GM23248 (cell line): ENCODE measurements at regions not wholly inside any gene's neighbourhood (a gene's known extent, or its start where the extent isn't known, plus 50 kb on each side); places are given as distances from the start of the nearest gene placed in this dataset.
A peak's percentile ranks its signal among the peaks of the same experiment; 100 is the strongest.

Experiments
- DNase-seq: peaks from one replicate; pipeline ENCODE4 v3.0.0-alpha.2; 2015
- H2AFZ ChIP-seq: fragments of 200-600 bp; sonication (generic); 2 replicates; pipeline ENCODE4 v1.6.1; 2016; ENCODE audit warnings: antibody characterized with exemption
- H3F3A ChIP-seq: fragments of 200-600 bp; sonication (generic); 2 replicates; pipeline ENCODE4 v1.6.1; 2016; ENCODE audit warnings: mild to moderate bottlenecking, antibody characterized with exemption, mixed run types; ENCODE audit not compliant: insufficient read depth
- H3K27ac ChIP-seq: fragments of 200-600 bp; sonication (generic); 2 replicates; pipeline ENCODE4 v1.5.1; 2016; ENCODE audit warnings: mild to moderate bottlenecking
- H3K27me3 ChIP-seq: fragments of 200-600 bp; sonication (generic); replicated peaks from 2 replicates; pipeline ENCODE4 v1.6.1; 2016; ENCODE audit warnings: mild to moderate bottlenecking; ENCODE audit not compliant: insufficient read depth
- H3K36me3 ChIP-seq: fragments of 200-600 bp; sonication (generic); 2 replicates; pipeline ENCODE4 v1.6.1; 2016; ENCODE audit warnings: low read depth, mild to moderate bottlenecking
- H3K4me1 ChIP-seq: fragments of 200-600 bp; sonication (generic); 2 replicates; pipeline ENCODE4 v1.6.1; 2016; ENCODE audit warnings: mild to moderate bottlenecking; ENCODE audit not compliant: insufficient read depth
- H3K4me2 ChIP-seq: fragments of 200-600 bp; sonication (generic); one replicate; pipeline ENCODE4 v1.6.1; 2016; ENCODE audit warnings: mild to moderate bottlenecking; ENCODE audit not compliant: unreplicated experiment
- H3K4me3 ChIP-seq: fragments of 200-600 bp; sonication (generic); 2 replicates; pipeline ENCODE4 v1.5.1; 2016; ENCODE audit warnings: mild to moderate bottlenecking
- H3K79me2 ChIP-seq: fragments of 200-600 bp; sonication (generic); 2 replicates; pipeline ENCODE4 v1.6.1; 2016; ENCODE audit warnings: mild to moderate bottlenecking; ENCODE audit not compliant: insufficient read depth
- H3K9ac ChIP-seq: fragments of 200-600 bp; sonication (generic); 2 replicates; pipeline ENCODE4 v1.6.1; 2016; ENCODE audit warnings: mild to moderate bottlenecking
- H3K9me2 ChIP-seq: fragments of 200-600 bp; sonication (generic); 2 replicates; pipeline ENCODE4 v1.6.1; 2016; ENCODE audit warnings: mixed run types, mild to moderate bottlenecking, moderate library complexity; ENCODE audit not compliant: insufficient read depth
- H3K9me3 ChIP-seq: fragments of 200-600 bp; sonication (generic); one replicate; pipeline ENCODE4 v1.6.1; 2017; ENCODE audit warnings: low read depth
- H4K20me1 ChIP-seq: fragments of 200-600 bp; sonication (generic); 2 replicates; pipeline ENCODE4 v1.6.0; 2016; ENCODE audit not compliant: insufficient read depth
- EZH2 ChIP-seq: fragments of 200-600 bp; sonication (generic); IDR thresholded peaks from 2 replicates; pipeline ENCODE4 v1.6.1; 2018; ENCODE audit warnings: antibody characterized with exemption, mild to moderate bottlenecking; ENCODE audit not compliant: insufficient read depth, poor library complexity, severe bottlenecking
- EZH2phosphoT487 ChIP-seq: fragments of 200-600 bp; sonication (generic); IDR thresholded peaks from 2 replicates; pipeline ENCODE4 v1.6.1; 2018; ENCODE audit warnings: antibody characterized with exemption, moderate library complexity, mild to moderate bottlenecking, low read depth; ENCODE audit not compliant: insufficient read depth
- WGBS, 2 experiments: methylation state at CpG; one replicate each; pipeline ENCODE4 v1.1.6; 2015 to 2017; ENCODE audit warnings: low lambda C conversion rate in 2 of 2, low coverage in 1 of 2; ENCODE audit errors: missing lambda C conversion rate in 2 of 2; 5-methylcytosine and 5-hydroxymethylcytosine counted together
- in situ Hi-C: fragments of 300-500 bp; cut with MboI; formaldehyde crosslinking; loops from 2 replicates; pipeline ENCODE4 v1.15.0; 2020

DNA sequence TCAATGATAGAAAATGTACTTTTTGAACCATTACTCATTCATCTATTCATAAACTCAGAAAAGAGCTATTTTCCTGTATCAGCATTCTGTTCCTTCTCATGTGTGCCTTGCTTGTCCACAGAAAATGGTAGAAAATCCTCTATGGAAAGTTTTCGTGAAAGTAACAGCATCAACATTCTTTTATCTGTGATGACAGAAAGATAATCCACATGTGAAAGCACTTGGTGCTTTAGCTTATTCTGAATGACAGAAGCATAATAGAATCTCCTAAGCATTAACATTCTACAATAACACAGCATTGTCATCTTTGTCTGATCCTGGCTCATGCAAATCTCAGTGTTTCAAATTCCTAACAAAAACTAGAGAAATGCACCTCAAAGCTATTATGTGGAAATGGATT lies 431.9 kb downstream of the ADAMTS20 start:
- DNase-seq: no peak
- Histone ChIP-seq H4K20me1 (no peaks in the 10 kb centered on the region), H3K79me2 (no peaks in the 10 kb centered on the region), H3K9ac (no peak overlapping the region), H3K4me1 (no peaks in the 10 kb centered on the region), H3K9me3 (no peaks in the 10 kb centered on the region), H3K9me2 (no peaks in the 10 kb centered on the region), H3K36me3 (no peaks in the 10 kb centered on the region), H2AFZ (no peak overlapping the region), H3F3A (no peaks in the 10 kb centered on the region), H3K4me3 (no peak overlapping the region), H3K27ac (no peak overlapping the region), H3K27me3 (no peaks in the 10 kb centered on the region), H3K4me2 (no peak overlapping the region)
- in situ Hi-C loops: no loop called here
- WGBS, 2 experiments: 81 to 86% methylated on average over 1 of the region's 1 CpG
- TF ChIP-seq EZH2phosphoT487: no peak
- TF ChIP-seq EZH2: no peak

DNA sequence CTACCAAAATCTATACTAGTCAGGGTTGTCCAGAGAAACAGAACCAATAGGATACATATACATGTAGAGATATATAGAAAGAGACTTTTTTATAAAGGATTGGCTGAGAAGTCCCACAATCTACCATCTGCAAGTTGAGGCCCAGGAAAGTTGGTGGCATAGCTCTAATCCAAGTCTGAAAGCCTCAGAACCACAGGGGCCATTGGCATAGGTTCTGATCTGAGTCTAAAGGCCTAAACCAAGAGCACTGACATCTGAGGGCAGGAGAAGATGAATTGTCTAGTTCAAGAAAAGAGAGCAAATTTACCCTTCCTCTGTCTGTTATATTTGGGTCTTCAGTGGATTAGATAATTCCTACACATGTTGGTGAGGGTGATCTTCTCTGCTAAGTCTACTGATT lies 433.1 kb downstream of the ADAMTS20 start:
- H4K20me1 ChIP-seq: no peaks in the 10 kb centered on the region
- H3K9me2 ChIP-seq: no peaks in the 10 kb centered on the region
- H3K79me2 ChIP-seq: no peaks in the 10 kb centered on the region
- H3K4me3 ChIP-seq: no peak overlapping the region
- H3K4me2 ChIP-seq: no peak overlapping the region
- no peaks in the 10 kb centered on the region for H3K4me1 ChIP-seq
- TF ChIP-seq EZH2 (no peak), EZH2phosphoT487 (no peak)
- no peak overlapping the region for H3K9ac ChIP-seq
- H2AFZ ChIP-seq: no peak overlapping the region
- H3F3A ChIP-seq: no peaks in the 10 kb centered on the region
- H3K36me3 ChIP-seq: no peaks in the 10 kb centered on the region
- no peak for DNase-seq
- H3K9me3 ChIP-seq: no peaks in the 10 kb centered on the region
- H3K27ac ChIP-seq: no peak overlapping the region
- no peaks in the 10 kb centered on the region for H3K27me3 ChIP-seq
- in situ Hi-C loops: no loop called here

DNA sequence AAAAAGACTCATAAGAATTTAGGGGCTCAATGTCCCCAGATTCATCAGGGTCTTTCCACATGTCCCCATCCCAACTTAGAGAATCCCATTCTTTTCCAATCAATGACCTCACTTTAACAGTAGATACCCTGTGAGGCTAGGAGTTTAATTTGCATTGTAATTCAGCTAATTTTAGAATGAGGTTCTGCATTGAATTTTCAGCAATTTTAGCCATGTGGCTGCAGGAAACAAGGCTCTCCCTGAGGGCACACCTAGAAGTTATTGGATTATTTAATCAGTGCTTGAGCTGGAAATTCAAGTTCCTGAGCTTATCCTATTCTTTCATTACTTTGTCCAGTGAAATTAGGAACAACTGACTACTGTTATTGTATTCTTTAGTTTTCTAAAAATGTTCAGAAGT lies 433.8 kb downstream of the ADAMTS20 start:
- Histone ChIP-seq H3K27me3 (no peaks in the 10 kb centered on the region), H4K20me1 (no peaks in the 10 kb centered on the region), H2AFZ (no peak overlapping the region), H3K9me3 (no peaks in the 10 kb centered on the region), H3K36me3 (no peaks in the 10 kb centered on the region), H3K79me2 (no peaks in the 10 kb centered on the region), H3K27ac (no peak overlapping the region), H3K9ac (no peak overlapping the region), H3K9me2 (no peaks in the 10 kb centered on the region), H3K4me1 (peaks cover 6% of the 10 kb centered on the region; the same call in 1 of the 2 replicates), H3F3A (no peaks in the 10 kb centered on the region), H3K4me3 (no peak overlapping the region), H3K4me2 (no peak overlapping the region)
- in situ Hi-C loops: no loop called here
- DNase-seq: no peak
- TF ChIP-seq EZH2 (no peak), EZH2phosphoT487 (no peak)

DNA sequence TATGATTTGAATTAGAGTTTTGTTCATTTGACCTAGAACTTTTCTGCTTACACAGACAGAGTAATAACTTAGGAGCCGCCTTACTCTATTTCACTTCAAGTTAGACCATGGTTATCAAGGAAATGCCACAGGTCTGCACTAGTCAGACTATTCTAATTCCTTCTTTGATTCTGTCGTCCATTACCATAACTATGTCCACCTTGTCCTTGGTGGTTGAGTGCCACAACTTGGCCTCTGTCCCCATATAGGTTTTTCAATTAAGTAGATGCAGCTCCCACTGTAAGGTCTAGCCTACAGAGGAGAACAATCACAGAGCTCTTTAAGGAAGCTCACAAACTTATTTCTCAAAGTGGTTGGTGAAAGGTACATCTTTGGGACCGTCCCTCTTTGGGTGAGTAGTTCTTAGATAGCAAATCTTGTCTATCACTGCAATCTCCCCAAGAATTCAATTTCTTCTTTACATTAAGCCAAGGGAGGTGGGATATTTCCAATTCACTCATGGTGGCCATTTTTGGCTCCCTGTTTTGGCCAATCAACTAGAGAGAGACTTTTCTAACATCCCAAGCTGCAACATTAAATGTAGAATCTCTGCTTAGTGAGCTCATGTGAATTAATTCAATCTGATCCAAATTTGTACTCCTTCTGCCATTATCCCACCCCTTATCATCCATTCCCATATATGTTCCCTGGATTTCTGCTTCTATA lies 434.6 kb downstream of the ADAMTS20 start:
- Histone ChIP-seq H3K27ac (no peak overlapping the region), H3K36me3 (no peaks in the 10 kb centered on the region), H3K9ac (no peak overlapping the region), H2AFZ (no peak overlapping the region), H3K9me2 (no peaks in the 10 kb centered on the region), H3K9me3 (no peaks in the 10 kb centered on the region), H3K79me2 (no peaks in the 10 kb centered on the region), H3F3A (peaks cover 6% of the 10 kb centered on the region; the same call in 1 of the 2 replicates), H3K4me3 (no peak overlapping the region), H3K27me3 (no peaks in the 10 kb centered on the region), H3K4me2 (no peak overlapping the region), H4K20me1 (no peaks in the 10 kb centered on the region), H3K4me1 (peaks cover 15% of the 10 kb centered on the region; the same call in 1 of the 2 replicates)
- no peak for TF ChIP-seq EZH2phosphoT487
- no peak for TF ChIP-seq EZH2
- DNase-seq: no peak
- WGBS, 2 experiments: 52 to 55% methylated on average over 3 of the region's 3 CpGs
- in situ Hi-C loops: no loop called here

DNA sequence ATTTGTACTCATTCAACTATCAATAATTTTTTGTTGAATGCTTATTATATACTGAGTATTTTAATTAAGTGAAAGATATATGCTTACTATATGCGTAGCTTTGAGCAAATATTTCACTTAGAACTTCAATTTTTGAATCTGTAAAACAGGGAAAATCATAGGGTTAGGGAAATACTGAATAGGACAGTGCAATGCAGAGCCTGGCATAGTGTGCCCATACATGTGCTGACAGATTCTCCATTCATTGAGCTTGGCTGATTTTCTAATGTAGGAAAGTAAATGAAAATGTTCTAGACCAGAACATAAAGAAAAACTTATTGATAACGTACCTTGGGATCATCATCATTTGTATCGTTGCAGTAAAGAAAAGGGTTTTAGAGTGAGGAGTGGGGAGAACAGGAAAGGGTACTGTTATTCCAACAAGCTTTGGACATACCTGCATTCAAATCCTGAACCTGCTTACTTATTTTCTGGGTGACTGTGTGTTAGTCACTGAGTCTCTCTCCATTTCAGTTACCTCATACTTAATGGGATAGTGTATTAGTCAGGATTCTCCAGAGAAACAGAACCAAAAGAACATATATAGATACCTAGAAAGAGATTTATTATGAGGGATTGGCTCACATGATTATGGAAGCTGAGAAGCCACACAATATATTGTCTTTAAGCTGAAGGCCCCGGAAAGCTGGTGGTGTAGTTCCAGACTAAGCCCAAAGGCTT lies 436.4 kb downstream of the ADAMTS20 start:
- peaks cover 6% of the 10 kb centered on the region; the same call in 1 of the 2 replicates for H3F3A ChIP-seq
- H4K20me1 ChIP-seq: no peaks in the 10 kb centered on the region
- H3K79me2 ChIP-seq: no peaks in the 10 kb centered on the region
- H3K36me3 ChIP-seq: no peaks in the 10 kb centered on the region
- peak; percentile 21 for DNase-seq
- no peak overlapping the region for H3K27ac ChIP-seq
- in situ Hi-C loops: no loop called here
- H3K4me2 ChIP-seq: no peak overlapping the region
- no peaks in the 10 kb centered on the region for H3K9me3 ChIP-seq
- no peak overlapping the region for H3K4me3 ChIP-seq
- no peak overlapping the region for H2AFZ ChIP-seq
- no peaks in the 10 kb centered on the region for H3K27me3 ChIP-seq
- H3K9me2 ChIP-seq: no peaks in the 10 kb centered on the region
- peaks cover 15% of the 10 kb centered on the region; the same call in 1 of the 2 replicates for H3K4me1 ChIP-seq
- TF ChIP-seq EZH2: no peak
- no peak for TF ChIP-seq EZH2phosphoT487
- no peak overlapping the region for H3K9ac ChIP-seq
- WGBS, 2 experiments: 97 to 99% methylated on average over 4 of the region's 4 CpGs
